Endothelial cell of umbilical vein (primary cell): ENCODE measurements at regions not wholly inside any gene's neighbourhood (a gene's known extent, or its start where the extent isn't known, plus 50 kb on each side); places are given as distances from the start of the nearest gene placed in this dataset.

Source experiments
- CTCF ChIP-seq, 2 donors: IDR thresholded peaks; 1 replicate in 1 of 2; 2 replicates in 1 of 2; pipeline ENCODE4 v1.5.1; 2011; ENCODE audit warnings: low read length in 2 of 2, mild to moderate bottlenecking in 2 of 2, moderate library complexity in 2 of 2, control low read depth in 1 of 2, inconsistent platforms in 1 of 2, low read depth in 1 of 2; ENCODE audit not compliant: insufficient read depth in 1 of 2; ENCODE audit errors: extremely low read depth in 1 of 2
- POLR2AphosphoS5 ChIP-seq: IDR thresholded peaks from 2 replicates; pipeline ENCODE4 v1.6.1; 2012; ENCODE audit warnings: low read depth, mild to moderate bottlenecking, control low read depth, low read length, moderate library complexity; ENCODE audit not compliant: insufficient read depth

GRCh38 chr20:6654513-6655252, 112.8 kb upstream of the BMP2 start:
- TF ChIP-seq POLR2AphosphoS5: no peak
- TF ChIP-seq CTCF (IDR thresholded peaks at IDR 0.05; ENCODE audit: extremely low read depth in 1 of 2, insufficient read depth in 1 of 2, low read depth in 1 of 2, low read length in 2 of 2): no peak
